Colon (tissue), 2 donors: ENCODE measurements at regions not wholly inside any gene's neighbourhood (a gene's known extent, or its start where the extent isn't known, plus 50 kb on each side); places are given as distances from the start of the nearest gene placed in this dataset.
"Not testable (repeated sequence)": the region's sequence is repeated elsewhere in the genome, so short reads cannot be mapped to it uniquely, and the experiment has no call there.

ENCODE experiments used
- FAIRE-seq: peaks from 2 replicates; lab custom pipeline; 2012; peaks lifted over from hg19 to GRCh38; lab: Jason Lieb, UNC
- donor health status: control.
- donor health status: control.

DNA sequence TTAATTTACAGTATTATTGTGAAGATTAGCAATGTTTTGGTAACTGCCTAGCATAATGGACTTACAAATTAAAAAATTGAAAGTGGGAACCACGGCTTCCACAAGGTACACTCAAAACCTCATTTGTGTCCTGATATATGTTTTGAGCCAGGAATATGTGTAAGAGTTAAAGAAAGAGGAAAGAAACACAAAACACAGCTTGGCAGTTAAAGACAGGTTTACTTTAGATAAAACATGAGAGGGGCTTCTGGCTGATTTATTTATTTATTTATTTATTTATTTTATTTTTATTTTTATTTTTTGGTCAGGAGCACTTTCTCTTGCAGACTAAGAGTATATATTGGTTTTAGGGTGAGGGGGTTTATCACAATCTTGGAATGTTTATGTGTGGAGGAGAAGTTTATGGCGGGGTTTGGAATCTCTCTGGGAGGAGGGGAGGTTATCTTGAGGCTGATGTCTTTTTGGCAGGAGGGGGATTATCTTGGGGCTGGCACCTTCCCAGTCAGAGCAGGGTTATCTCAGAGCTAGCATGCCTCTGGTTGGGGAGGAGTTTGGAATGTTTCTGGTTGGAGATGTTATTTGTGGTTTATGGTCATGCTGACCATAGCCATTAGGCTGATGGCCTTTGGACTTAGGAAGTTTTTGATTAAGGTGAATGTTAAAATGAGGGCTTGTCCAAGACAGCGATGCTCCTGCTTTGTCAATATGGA lies 436.7 kb downstream of the DAD1 start:
- no peak for FAIRE-seq

DNA sequence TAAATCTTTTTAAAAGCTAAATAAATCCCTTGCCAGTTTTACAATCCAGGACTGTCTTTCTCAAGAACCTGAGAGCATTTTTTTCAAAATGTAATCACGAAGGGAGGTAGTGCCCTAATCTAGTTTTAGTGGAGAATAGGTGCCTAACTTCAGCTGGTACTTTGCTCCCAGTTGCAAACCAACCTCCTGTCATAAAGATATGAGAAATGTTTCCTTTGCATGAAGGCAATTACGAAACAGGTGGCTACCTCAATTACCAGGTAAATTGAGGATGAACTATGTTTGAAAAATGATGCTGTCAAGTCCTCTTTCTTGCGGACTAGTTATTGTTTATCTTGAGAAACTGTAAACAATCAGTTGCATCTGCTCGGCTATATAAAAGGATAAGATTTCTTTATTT lies 437.9 kb downstream of the DAD1 start:
- FAIRE-seq = peak; percentile 92

DNA sequence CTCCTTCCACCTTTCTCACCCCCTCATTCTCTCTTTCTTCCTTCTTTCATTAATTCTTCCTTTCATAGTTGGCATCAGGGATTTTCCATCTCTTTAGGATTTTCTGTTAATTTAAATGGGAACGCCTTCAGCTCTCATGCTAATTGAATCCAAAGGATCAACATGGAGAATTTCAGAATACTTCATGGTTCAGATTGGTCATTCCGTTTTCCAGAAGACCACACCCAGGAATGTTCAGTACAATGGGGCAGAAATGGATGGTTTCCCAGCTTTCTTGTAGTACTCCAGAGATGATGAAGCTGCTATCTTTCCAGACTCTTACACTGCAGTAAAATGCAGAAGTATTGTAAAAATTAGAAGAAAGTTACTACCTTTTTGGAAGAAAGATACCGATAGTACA lies 440.0 kb downstream of the DAD1 start:
- no peak for FAIRE-seq

DNA sequence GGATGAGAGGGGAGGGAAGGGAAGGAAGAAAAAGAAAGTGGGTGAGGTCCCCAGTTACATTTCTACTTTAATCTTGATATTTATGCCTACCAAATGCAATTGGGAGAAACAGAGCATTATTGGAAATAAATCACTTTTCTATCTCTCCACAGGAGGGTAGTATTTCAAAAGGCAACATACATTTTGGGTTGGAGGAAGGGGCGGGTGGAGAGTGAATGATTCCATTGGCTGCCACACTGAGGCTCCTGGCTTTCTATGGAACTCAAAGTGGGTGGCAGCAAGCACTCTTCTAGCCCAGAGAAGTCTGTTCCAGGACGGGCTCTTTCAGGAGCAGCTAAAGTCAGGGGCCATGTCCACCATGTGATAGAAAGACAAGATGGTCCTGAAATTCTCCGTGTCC lies 441.3 kb downstream of the DAD1 start:
- no peak for FAIRE-seq

DNA sequence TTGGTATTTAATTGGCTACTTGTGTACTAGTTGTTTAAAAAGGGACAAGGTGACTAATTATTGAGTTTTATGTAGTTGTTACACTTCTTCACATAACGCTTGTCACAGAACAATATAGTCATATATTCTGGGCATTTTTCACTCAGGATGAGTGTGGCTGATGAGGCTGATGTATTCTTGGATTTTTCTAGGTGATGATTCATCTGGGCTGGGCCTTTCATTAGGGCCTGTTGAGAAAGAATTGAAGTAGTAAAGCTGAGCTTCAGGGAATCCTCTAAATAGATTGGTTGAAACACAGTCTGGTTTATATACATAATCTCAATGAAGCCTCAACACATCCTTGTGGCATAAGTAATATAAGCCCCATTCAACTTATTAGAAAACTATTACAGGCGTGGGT lies 445.7 kb downstream of the DAD1 start:
- no peak for FAIRE-seq

DNA sequence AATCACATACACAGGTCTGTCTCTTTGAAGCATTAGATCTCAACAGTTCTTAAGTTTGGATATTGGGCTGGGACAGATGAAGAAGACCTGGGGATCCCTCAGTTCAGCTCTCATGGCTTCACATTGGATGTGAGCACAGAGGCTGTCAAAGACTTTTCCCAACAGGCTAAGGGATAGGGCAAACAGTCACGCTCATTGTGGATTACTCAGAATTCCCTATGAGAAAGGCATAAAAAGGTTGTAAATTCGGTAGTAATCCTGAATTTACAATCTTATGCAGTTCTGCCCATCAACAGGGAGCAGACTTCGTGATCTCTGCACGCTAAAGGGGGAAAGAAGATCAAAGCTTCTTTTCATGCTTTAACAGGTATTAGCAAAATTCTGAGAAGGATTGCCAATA lies 448.4 kb downstream of the DAD1 start:
- FAIRE-seq = no peak

DNA sequence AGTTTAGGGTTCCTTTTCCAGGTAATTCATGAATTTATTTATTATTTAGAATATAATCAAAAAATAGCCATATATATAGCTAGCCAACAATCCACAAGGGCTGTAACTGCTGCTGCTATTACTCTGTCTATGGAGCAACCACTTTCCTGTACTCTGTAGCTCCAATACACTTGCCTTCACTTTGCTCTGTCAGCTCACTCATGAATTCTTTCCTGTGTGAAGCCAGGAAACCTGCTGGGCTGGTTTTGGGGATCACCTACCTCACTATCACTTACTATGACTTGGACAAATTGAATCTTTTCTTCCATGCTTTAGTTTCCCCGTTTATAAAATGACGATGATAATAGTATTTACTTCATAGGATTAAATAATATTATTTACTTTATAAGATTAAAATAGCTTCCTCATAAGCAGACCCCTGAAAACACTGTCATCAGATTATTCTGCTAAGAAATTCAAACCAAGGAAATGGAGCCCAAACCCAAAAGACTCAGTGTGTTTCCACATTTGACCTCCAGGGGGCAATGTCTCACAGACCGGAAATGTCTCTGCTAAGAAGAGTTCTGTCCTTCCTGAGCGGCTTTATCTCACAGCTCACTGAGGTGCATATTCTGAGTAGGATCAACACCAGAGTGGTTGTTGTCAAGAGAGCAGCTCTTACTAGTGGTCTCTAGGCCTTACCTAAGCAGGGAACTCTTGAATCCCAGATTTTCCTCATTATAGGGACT lies 457.1 kb downstream of the DAD1 start:
- FAIRE-seq = no peak

DNA sequence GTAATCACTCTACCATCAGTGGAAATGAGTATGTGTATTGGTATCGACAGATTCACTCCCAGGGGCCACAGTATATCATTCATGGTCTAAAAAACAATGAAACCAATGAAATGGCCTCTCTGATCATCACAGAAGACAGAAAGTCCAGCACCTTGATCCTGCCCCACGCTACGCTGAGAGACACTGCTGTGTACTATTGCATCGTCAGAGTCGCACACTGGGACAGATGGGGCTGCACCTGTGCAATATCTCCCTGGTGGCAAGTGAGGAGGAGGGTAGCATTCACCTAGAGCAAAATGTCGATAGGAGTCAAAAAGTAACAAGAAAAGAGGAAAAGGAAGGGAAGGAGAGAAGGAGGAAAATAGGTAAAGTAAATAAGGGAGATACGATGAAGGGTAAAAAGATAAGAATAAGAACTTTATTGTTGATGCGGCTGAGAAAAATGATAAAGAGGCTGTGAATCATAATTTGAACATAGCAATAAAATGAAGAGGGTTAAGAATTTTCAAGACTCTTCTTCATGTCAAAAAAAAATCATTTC lies 450.5 kb upstream of the OR4E1 start:
- no peak for FAIRE-seq

DNA sequence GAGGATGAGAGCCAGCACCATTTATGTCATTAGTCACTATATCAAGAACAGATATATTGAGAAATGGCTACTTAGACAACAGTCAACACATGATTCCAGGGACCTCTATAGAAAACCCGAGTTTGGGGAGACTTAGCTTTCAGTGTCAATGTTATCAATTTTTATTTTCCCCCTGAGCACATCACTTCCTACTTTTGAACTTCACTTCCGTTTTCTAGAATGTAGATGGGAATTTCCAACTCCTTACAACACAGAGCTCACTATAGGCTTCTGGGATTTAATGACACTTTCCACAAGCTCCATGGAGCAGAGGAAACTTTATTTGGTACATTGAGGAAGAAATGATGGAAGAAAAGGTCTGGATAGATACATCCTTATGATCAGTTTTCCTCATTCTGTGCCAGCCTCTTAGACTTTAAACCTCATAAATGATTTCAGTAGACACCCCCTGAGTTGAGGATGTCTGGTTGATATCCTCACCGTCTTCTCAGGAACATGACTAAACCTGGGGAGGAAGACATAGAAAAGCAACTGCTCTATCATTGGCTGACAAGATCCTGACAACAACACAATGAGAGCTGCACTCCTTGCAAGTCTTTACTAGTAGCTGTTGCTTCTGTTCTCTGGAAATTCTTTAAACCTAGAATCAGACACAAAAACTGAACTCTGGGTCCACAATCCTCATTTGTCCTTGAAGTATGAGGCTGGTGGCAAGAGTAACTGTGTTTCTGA lies 449.4 kb upstream of the OR4E1 start:
- FAIRE-seq = no peak

DNA sequence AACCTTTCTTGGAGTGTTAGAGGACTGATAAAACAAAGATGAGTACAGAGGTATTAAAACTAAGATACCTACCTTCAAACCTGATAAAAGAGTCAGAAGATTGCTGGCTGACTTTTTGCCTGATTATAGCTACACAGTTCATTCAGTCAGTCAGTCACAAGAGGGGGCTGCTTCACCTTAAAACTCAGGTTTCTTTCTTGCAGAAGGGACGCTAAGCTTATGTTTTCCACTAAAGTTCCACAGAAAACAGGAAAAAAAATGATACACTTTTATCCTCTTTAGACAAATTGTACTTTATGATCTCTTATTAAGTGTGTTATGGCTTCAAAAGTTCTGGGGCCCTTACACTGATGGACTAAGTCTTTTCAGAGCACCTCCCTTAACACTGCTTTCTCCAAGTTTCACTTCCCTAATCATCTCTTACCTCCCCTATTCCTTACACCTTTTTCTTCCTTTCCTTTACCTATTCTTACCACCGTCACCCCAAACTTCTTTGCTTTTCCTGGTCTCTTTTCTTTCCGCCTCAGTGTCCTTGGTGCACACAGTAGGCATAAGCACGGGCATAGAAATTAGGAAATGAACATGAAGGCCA lies 448.7 kb upstream of the OR4E1 start:
- FAIRE-seq = no peak

DNA sequence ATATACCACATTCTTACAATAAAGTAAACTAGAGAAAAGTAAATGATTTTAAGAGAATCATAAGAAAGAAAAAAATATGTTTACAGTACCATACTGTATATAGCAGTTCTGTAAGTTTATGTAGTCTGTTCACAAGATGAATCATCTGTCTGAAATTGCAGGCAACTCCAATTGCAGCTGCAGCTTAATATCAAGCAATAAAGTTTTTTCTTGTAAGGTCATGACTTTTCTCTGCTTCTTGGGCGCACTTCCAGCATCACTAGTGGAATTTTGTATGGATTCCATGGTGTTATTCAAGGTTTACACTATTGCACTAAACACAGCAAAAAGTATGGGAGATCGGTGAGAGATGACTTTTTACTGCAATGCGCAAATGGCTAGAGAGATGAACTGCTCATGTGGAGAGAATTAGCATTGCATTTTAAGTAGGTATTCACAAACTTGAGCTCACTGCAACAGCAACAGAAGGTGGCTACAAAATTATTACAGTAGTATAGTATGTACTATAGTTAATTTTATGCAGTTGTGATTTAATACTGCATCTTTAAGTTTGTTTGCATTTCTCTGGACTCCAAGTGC lies 445.4 kb upstream of the OR4E1 start:
- FAIRE-seq = no peak

DNA sequence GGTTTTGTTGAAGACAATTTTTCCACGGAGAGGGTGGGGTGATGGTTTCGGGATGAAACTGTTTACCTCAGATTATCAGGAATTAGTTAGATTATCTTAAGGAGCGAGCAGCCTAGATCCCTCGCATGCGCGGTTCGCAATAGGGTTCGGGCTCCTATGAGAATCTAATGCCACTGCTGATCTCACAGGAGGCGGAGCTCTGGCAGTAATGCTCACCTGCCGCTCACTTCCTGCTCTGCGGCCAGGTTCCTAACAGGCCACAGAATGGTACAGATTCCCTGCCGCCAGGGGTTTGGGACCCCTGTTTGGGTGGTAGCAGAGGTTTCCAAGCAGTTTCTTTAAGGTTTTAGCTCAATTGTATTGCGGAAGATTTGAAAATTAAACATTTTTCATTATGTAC lies 439.8 kb upstream of the OR4E1 start:
- FAIRE-seq = no peak

DNA sequence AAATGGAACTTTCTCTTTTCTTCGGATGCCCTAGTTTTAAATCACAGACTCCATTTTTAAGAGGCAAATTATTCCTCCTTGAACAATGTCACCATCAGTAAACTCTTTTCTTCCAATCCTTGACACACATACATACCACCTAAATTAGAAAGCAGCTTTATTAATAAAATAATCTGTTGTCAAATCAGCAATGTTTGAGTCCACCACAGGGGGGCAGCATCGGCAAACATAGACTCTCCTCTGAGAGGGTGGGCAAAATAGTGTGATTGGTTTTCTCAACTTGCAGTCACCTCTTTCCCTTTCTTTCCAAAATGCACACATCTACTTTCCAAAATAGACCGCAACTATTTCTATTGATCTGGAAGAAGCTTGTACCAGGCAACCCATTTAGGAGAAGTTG lies 438.4 kb upstream of the OR4E1 start:
- no peak for FAIRE-seq

DNA sequence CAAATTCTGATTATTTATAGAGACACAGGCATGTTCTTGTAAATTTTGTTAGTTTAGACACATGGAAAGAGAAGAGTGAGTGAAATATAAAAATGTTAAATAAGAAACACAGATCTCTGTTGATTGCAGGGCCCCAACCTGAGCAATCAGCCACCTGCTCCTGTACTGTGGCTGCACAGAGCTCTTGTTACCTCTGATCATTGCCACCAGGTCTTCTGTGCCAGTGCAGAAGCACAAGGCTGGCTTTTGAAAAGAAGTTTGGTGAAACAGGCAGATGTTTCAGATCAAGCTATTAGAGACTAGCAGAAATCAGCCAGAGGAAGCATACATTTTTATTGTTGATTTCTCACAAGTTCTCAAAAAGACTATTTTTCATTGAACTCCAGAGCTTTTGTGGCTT lies 434.1 kb upstream of the OR4E1 start:
- FAIRE-seq = no peak

DNA sequence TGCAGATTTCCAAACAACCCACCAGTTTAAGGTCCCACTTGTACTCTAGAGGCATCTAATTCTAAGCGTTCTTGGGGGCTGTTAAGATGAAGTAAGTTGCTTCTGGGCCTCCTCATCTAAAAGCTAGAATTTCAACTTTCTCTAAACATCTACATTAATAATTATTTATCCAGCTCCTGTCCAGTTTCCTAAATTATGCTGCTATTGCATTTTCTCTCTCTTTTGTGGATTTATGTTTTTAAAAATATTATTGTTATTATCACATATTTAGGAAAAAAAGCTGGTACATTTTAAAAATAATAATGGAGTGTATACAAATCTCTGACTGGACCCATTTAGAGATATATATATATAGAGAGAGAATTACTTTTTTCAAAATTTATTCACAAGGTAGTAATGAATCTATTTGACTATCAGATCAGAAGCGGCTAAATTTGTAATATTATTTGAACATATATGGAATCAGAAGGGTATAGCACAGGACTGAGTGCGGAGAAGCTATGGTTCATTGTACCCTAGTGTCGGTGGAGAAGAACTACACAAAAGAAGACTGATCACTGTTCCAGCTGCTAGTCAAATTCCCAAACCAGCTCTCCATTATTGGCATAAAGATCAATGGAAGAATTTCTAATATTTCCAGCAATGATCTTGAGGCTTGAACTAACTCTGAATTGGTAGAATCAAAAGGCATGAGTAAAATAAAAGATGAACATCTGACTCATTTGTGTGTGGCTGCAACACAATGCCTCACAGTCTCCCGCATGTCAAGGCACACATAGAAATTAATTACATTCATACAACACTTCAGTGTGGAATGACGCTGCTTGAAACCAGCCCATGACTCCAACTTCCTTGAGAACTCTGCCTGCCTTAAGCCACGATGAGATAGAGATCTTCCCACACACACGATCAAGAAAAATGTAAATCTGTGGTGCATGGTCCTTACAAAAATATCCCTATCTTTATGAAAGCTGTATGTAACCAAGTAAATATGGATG lies 433.4 kb upstream of the OR4E1 start:
- FAIRE-seq = no peak

DNA sequence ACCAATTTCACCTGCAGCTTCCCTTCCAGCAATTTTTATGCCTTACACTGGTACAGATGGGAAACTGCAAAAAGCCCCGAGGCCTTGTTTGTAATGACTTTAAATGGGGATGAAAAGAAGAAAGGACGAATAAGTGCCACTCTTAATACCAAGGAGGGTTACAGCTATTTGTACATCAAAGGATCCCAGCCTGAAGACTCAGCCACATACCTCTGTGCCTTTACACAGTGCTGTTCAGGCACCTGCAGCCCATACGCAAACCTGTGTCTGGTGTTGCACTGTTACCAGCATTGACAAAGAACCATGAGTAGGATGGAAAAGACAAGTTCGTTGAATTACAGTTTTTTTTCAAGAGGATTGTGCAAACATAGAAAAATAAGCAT lies 432.0 kb upstream of the OR4E1 start:
- FAIRE-seq = no peak

DNA sequence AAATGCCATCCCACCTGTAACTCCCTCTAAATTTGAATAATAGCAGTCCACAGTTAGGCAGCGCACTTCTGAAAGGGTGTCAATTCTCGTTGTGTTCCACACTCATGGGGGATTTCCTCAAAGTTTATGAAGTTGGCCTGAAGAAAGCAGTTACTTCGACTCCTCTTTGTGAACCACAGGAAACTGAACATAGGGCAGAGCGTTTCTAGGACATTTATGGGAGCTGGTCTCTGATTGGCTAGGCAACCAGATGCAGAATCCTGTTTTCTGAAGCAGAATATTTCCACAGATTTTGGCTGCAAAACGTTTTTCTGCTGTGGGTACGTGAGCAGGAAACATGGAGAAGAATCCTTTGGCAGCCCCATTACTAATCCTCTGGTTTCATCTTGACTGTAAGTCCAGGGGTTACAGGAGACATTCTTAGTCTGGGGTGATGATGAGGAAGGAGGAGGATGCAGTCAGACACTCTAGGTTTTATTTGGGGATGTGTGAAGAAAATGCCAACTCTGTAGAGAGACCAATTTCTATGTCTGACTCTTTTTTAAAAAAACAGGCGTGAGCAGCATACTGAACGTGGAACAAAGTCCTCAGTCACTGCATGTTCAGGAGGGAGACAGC lies 431.5 kb upstream of the OR4E1 start:
- FAIRE-seq = no peak

DNA sequence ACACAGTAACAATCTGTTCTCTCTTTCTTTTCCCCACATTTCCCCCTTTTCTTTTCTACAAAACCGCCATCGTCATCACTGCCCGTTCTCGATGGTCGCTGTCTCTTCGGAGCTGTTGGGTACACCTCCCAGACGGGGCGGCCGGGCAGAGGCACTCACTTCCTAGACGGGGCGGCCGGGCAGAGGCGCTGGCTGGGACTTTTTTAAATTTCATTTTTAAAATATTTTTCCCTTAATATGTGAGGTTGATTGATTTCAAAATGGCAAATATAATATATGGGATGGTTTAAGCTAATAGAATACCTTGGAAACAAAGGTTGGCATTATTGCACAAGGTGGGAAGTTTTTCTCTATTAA lies 427.1 kb upstream of the OR4E1 start:
- not testable (repeated sequence) for FAIRE-seq

DNA sequence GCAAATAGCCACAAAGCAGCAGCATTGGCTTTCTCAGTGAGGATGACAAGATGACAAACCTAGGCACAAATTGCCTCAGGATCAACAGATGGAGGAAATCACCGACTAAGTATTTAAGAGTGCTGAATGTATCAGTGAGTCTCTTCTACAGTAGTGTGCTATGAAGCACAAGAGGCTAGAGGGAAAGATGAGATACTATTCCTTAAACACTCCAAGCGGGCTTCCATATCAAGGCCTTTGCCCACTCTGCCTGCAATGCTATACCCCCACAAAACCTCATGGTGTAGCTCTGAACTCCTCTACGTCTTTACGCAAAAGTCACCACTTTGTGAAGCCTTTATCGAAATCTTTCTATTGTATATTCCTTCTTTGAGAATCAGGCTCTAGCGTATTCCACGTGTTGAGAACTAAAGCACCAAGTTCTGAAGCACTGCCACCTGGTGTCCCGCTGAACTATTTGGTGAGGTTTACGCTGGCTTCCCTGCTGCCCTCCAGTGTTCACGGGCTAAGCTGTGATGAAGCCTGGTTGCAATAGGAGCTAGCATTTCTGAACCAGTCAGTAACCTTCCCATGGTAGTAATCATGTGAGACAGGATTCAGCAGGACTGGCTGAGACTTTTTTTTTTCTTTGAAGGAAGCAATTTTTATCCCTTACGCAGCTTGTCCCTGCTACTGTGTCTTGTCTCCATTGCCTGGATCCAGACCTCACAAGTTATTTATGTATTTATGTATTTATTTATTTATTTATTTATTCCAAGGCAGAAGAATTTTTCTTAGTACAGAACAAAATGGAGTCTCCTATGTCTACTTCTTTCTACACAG lies 426.5 kb upstream of the OR4E1 start:
- no peak for FAIRE-seq

DNA sequence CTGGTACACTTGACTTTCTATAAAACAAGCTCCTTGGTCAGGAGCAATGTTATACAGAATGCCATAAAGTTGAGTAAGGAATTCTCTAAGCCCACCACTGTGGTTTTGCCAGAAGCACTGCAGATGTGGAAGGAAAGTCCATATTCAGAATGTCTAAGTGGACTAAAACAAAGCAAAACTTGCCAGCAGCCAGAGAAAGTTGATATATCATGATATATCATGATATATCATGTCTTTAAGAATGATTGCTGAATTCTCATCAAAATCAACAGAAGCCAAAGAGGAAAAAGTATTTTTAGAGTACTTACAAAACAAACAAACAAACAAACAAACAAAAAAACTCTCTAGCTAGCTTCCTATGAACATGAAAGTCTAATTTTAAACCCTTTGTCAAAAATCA lies 424.8 kb upstream of the OR4E1 start:
- FAIRE-seq = no peak
